Activated T-cell treated with anti-CD3 and anti-CD28 coated beads, Interleukin-2, amount 50 U/mL, for 24 hours (primary cell): ENCODE measurements at regions not wholly inside any gene's neighbourhood (a gene's known extent, or its start where the extent isn't known, plus 50 kb on each side); places are given as distances from the start of the nearest gene placed in this dataset.
"Not testable (repeated sequence)": the region's sequence is repeated elsewhere in the genome, so short reads cannot be mapped to it uniquely, and the experiment has no call there.

ENCODE experiments used
- DNase-seq: peaks from one replicate; pipeline ENCODE4 v3.0.0-alpha.2; 2020
- H3K27ac Mint-ChIP-seq: 2 replicates; pipeline ENCODE4 v1.8.0; 2020; ENCODE audit warnings: mild to moderate bottlenecking, mixed read lengths
- H3K27me3 Mint-ChIP-seq: 2 replicates; pipeline ENCODE4 v1.8.0; 2020; ENCODE audit warnings: mixed read lengths
- H3K36me3 Mint-ChIP-seq: 2 replicates; pipeline ENCODE4 v1.8.0; 2020; ENCODE audit warnings: low read depth, mixed read lengths
- H3K4me1 Mint-ChIP-seq: 2 replicates; pipeline ENCODE4 v1.8.0; 2020; ENCODE audit warnings: low read depth, mixed read lengths
- H3K4me3 Mint-ChIP-seq: 2 replicates; pipeline ENCODE4 v1.8.0; 2020; ENCODE audit warnings: mild to moderate bottlenecking, moderate library complexity, mixed read lengths
- H3K9me3 Mint-ChIP-seq: 2 replicates; pipeline ENCODE4 v1.8.0; 2020; ENCODE audit warnings: mixed read lengths

- no peak overlapping the region for H3K27ac Mint-ChIP-seq
- H3K9me3 Mint-ChIP-seq, result peaks cover 29% of the 10 kb centered on the region
- H3K36me3 Mint-ChIP-seq, result no peaks in the 10 kb centered on the region
- H3K4me3 Mint-ChIP-seq, result no peak overlapping the region
- H3K4me1 Mint-ChIP-seq, result no peaks in the 10 kb centered on the region
- no peak for DNase-seq
- H3K27me3 Mint-ChIP-seq, result no peaks in the 10 kb centered on the region
Measured at GRCh38 chr6:141956046-141956761, 176.5 kb upstream of the GJE1 start.

- H3K9me3 Mint-ChIP-seq, result peaks cover 26% of the 10 kb centered on the region
- no peak overlapping the region for H3K27ac Mint-ChIP-seq
- no peak overlapping the region for H3K4me3 Mint-ChIP-seq
- no peak for DNase-seq
- no peaks in the 10 kb centered on the region for H3K27me3 Mint-ChIP-seq
- H3K4me1 Mint-ChIP-seq, result no peaks in the 10 kb centered on the region
- no peaks in the 10 kb centered on the region for H3K36me3 Mint-ChIP-seq
Measured at GRCh38 chr6:141953072-141953471, 179.7 kb upstream of the GJE1 start.

GRCh38 chr6:141946502-141946901 lies 186.2 kb upstream of the GJE1 start:
- no peak overlapping the region for H3K4me3 Mint-ChIP-seq
- H3K27me3 Mint-ChIP-seq, result no peaks in the 10 kb centered on the region
- H3K36me3 Mint-ChIP-seq, result no peaks in the 10 kb centered on the region
- DNase-seq, result no peak
- peaks cover 29% of the 10 kb centered on the region for H3K9me3 Mint-ChIP-seq
- no peak overlapping the region for H3K27ac Mint-ChIP-seq
- H3K4me1 Mint-ChIP-seq, result no peaks in the 10 kb centered on the region

GRCh38 chr6:141938664-141939063 lies 194.1 kb upstream of the GJE1 start:
- no peaks in the 10 kb centered on the region for H3K27me3 Mint-ChIP-seq
- peaks cover 21% of the 10 kb centered on the region for H3K9me3 Mint-ChIP-seq
- no peaks in the 10 kb centered on the region for H3K4me1 Mint-ChIP-seq
- H3K36me3 Mint-ChIP-seq, result no peaks in the 10 kb centered on the region
- no peak overlapping the region for H3K4me3 Mint-ChIP-seq
- no peak for DNase-seq
- H3K27ac Mint-ChIP-seq, result no peak overlapping the region

- H3K9me3 Mint-ChIP-seq, result no peaks in the 10 kb centered on the region
- DNase-seq, result no peak
- no peaks in the 10 kb centered on the region for H3K36me3 Mint-ChIP-seq
- no peak overlapping the region for H3K27ac Mint-ChIP-seq
- H3K27me3 Mint-ChIP-seq, result no peaks in the 10 kb centered on the region
- no peak overlapping the region for H3K4me3 Mint-ChIP-seq
- H3K4me1 Mint-ChIP-seq, result no peaks in the 10 kb centered on the region
Measured at GRCh38 chr6:141932685-141933084, 200.0 kb upstream of the GJE1 start.

- H3K4me1 Mint-ChIP-seq, H3K27ac Mint-ChIP-seq, H3K27me3 Mint-ChIP-seq, H3K4me3 Mint-ChIP-seq, DNase-seq, H3K9me3 Mint-ChIP-seq, H3K36me3 Mint-ChIP-seq: not testable (repeated sequence)
Measured at GRCh38 chr6:141926200-141926900, 206.4 kb upstream of the GJE1 start.

GRCh38 chr6:141925001-141925400 lies 207.7 kb upstream of the GJE1 start:
- no peak for DNase-seq

GRCh38 chr6:141922898-141923297 lies 209.8 kb upstream of the GJE1 start:
- Mint-ChIP-seq H3K9me3 (peaks cover 7% of the 10 kb centered on the region), H3K27ac (no peak overlapping the region), H3K4me1 (peaks cover 8% of the 10 kb centered on the region), H3K36me3 (no peaks in the 10 kb centered on the region), H3K27me3 (no peaks in the 10 kb centered on the region), H3K4me3 (no peak overlapping the region)
- no peak for DNase-seq

More at GRCh38 chr6:141925001-141925400, 207.7 kb upstream of the GJE1 start:
- Mint-ChIP-seq H3K27ac (no peak overlapping the region), H3K27me3 (no peaks in the 10 kb centered on the region), H3K36me3 (no peaks in the 10 kb centered on the region), H3K4me1 (peaks cover 8% of the 10 kb centered on the region), H3K9me3 (peaks cover 7% of the 10 kb centered on the region), H3K4me3 (no peak overlapping the region)

- H3K27ac Mint-ChIP-seq, H3K36me3 Mint-ChIP-seq, H3K9me3 Mint-ChIP-seq, DNase-seq, H3K4me1 Mint-ChIP-seq, H3K27me3 Mint-ChIP-seq, H3K4me3 Mint-ChIP-seq: not testable (repeated sequence)
Measured at GRCh38 chr6:141916682-141917505, 215.8 kb upstream of the GJE1 start.

- H3K9me3 Mint-ChIP-seq, result no peaks in the 10 kb centered on the region
- H3K27me3 Mint-ChIP-seq, result no peaks in the 10 kb centered on the region
- H3K4me3 Mint-ChIP-seq, result no peak overlapping the region
- no peak for DNase-seq
- H3K36me3 Mint-ChIP-seq, result no peaks in the 10 kb centered on the region
- no peak overlapping the region for H3K27ac Mint-ChIP-seq
- H3K4me1 Mint-ChIP-seq, result no peaks in the 10 kb centered on the region
Measured at GRCh38 chr6:141914646-141915045, 218.1 kb upstream of the GJE1 start.

- no peak overlapping the region for H3K4me3 Mint-ChIP-seq
- no peak overlapping the region for H3K27ac Mint-ChIP-seq
- H3K36me3 Mint-ChIP-seq, result no peaks in the 10 kb centered on the region
- H3K9me3 Mint-ChIP-seq, result no peaks in the 10 kb centered on the region
- no peak for DNase-seq
- H3K4me1 Mint-ChIP-seq, result no peaks in the 10 kb centered on the region
- no peaks in the 10 kb centered on the region for H3K27me3 Mint-ChIP-seq
Measured at GRCh38 chr6:141906569-141907080, 226.1 kb upstream of the GJE1 start.

GRCh38 chr6:141890661-141891060 lies 242.1 kb upstream of the GJE1 start:
- H3K4me3 Mint-ChIP-seq, result no peak overlapping the region
- no peak for DNase-seq
- no peak overlapping the region for H3K27ac Mint-ChIP-seq
- no peaks in the 10 kb centered on the region for H3K4me1 Mint-ChIP-seq
- peaks cover 17% of the 10 kb centered on the region for H3K9me3 Mint-ChIP-seq
- H3K27me3 Mint-ChIP-seq, result no peaks in the 10 kb centered on the region
- no peaks in the 10 kb centered on the region for H3K36me3 Mint-ChIP-seq

GRCh38 chr6:141884850-141885249 lies 247.9 kb upstream of the GJE1 start:
- H3K27ac Mint-ChIP-seq, result no peak overlapping the region
- no peaks in the 10 kb centered on the region for H3K27me3 Mint-ChIP-seq
- H3K9me3 Mint-ChIP-seq, result peaks cover 19% of the 10 kb centered on the region

GRCh38 chr6:141878686-141879085 lies 254.0 kb upstream of the GJE1 start:
- no peak overlapping the region for H3K4me3 Mint-ChIP-seq
- DNase-seq, result no peak
- peaks cover 4% of the 10 kb centered on the region for H3K9me3 Mint-ChIP-seq
- H3K4me1 Mint-ChIP-seq, result no peaks in the 10 kb centered on the region
- no peaks in the 10 kb centered on the region for H3K36me3 Mint-ChIP-seq
- H3K27ac Mint-ChIP-seq, result no peak overlapping the region
- H3K27me3 Mint-ChIP-seq, result no peaks in the 10 kb centered on the region

More at GRCh38 chr6:141884850-141885249, 247.9 kb upstream of the GJE1 start:
- Mint-ChIP-seq H3K4me1 (no peaks in the 10 kb centered on the region), H3K4me3 (no peak overlapping the region), H3K36me3 (no peaks in the 10 kb centered on the region)
- no peak for DNase-seq
